ENCODE measurements at regions not wholly inside any gene's neighbourhood (a gene's known extent, or its start where the extent isn't known, plus 50 kb on each side); places are given as distances from the start of the nearest gene placed in this dataset.

GRCh38 chr10:3347413-3348182, 175.0 kb upstream of the PITRM1 start:
- Histone ChIP-seq H3K9me2 (no peaks in the 10 kb centered on the region), H3K27ac (ENCODE audit: low read depth in 2 of 2, low read length in 1 of 2) (peak overlapping the region in 1 of 2 experiments; percentile 54; a peak in 2 of 4 replicates), H2AFZ (ENCODE audit: low read depth) (no peak overlapping the region), H3K79me2 (ENCODE audit: insufficient read depth) (no peaks in the 10 kb centered on the region), H3K36me3 (replicated peaks in 1 of 2; ENCODE audit: control insufficient read depth in 1 of 2, insufficient read depth in 2 of 2, low read length in 1 of 2) (no peaks in the 10 kb centered on the region), H3K4me1 (ENCODE audit: control insufficient read depth in 1 of 2, insufficient read depth in 2 of 2, low read depth in 1 of 2, low read length in 1 of 2) (peaks cover 0 to 11% of the 10 kb centered on the region in 2 experiments; a peak in 1 of 4 replicates), H3K4me3 (ENCODE audit: low read depth in 2 of 2, low read length in 1 of 2) (no peak overlapping the region), H3K9ac (no peak overlapping the region), H3K4me2 (no peak overlapping the region), H4K20me1 (ENCODE audit: insufficient read depth) (no peaks in the 10 kb centered on the region), H3F3A (replicated peaks; ENCODE audit: insufficient read depth) (no peaks in the 10 kb centered on the region), H3K27me3 (ENCODE audit: insufficient read depth) (no peaks in the 10 kb centered on the region), H3K9me3 (no peaks in the 10 kb centered on the region)
- ChIA-PET CTCF (interaction anchor here (0.9 to 1.8 kb wide), 4 partner anchors 10 to 108 kb away, joined by 3 to 4 read pairs (median 4); no protein-coding TSS in a partner anchor), POLR2A (no interaction called here)
- WGBS (ENCODE audit: low lambda C conversion rate): 55% methylated on average over 12 of the region's 12 CpGs
- no peak for TF ChIP-seq IRF3 (IDR thresholded peaks at IDR 0.05; ENCODE audit: low read depth, low read length)
- no peak for TF ChIP-seq NFIC (IDR thresholded peaks at IDR 0.05; ENCODE audit: borderline replicate concordance)
- TF ChIP-seq TCF12 (IDR thresholded peaks at IDR 0.05): peak; percentile 44; the same call in 1 of the 2 replicates
- TF ChIP-seq JUND (IDR thresholded peaks at IDR 0.05): no peak
- no peak for TF ChIP-seq RFX5 (IDR thresholded peaks at IDR 0.05; ENCODE audit: low read length)
- TF ChIP-seq FOXM1 (IDR thresholded peaks at IDR 0.05; ENCODE audit: low read depth): no peak
- DNase-seq: no peak

- H3K27ac ChIP-seq (ENCODE audit: low read depth in 2 of 2, low read length in 1 of 2): no peak overlapping the region; a peak in 1 of 4 replicates
- H3K36me3 ChIP-seq (replicated peaks in 1 of 2; ENCODE audit: control insufficient read depth in 1 of 2, insufficient read depth in 2 of 2, low read length in 1 of 2): no peaks in the 10 kb centered on the region
- no peak overlapping the region for H3K4me3 ChIP-seq (ENCODE audit: low read depth in 2 of 2, low read length in 1 of 2)
- H3K4me1 ChIP-seq (ENCODE audit: control insufficient read depth in 1 of 2, insufficient read depth in 2 of 2, low read depth in 1 of 2, low read length in 1 of 2): peaks cover 0 to 11% of the 10 kb centered on the region in 2 experiments; a peak in 1 of 4 replicates
- TF ChIP-seq NFIC (IDR thresholded peaks at IDR 0.05; ENCODE audit: borderline replicate concordance) (no peak), JUND (IDR thresholded peaks at IDR 0.05) (no peak), ELF1 (IDR thresholded peaks at IDR 0.05) (no peak), TEAD4 (IDR thresholded peaks at IDR 0.05; ENCODE audit: borderline replicate concordance, insufficient read depth) (no peak), RCOR1 (IDR thresholded peaks at IDR 0.05; ENCODE audit: low read length) (no peak), MXI1 (IDR thresholded peaks at IDR 0.05; ENCODE audit: low read depth, low read length) (no peak), YY1 (IDR thresholded peaks at IDR 0.05; ENCODE audit: low read depth) (no peak), GABPA (IDR thresholded peaks at IDR 0.05; ENCODE audit: low read depth) (no peak), FOXJ3 (CRISPR knock-in tag; IDR thresholded peaks at IDR 0.05) (no peak), CHD2 (IDR thresholded peaks at IDR 0.05; ENCODE audit: low read length, partially characterized antibody) (no peak), MEF2A (IDR thresholded peaks at IDR 0.05; ENCODE audit: borderline replicate concordance, low read depth) (no peak), FOXM1 (IDR thresholded peaks at IDR 0.05; ENCODE audit: low read depth) (no peak), CTCF (IDR thresholded peaks at IDR 0.05) (no peak), POLR2AphosphoS5 (IDR thresholded peaks at IDR 0.05; ENCODE audit: low read depth, low read length) (no peak)
- TF ChIP-seq, protein P1, sequence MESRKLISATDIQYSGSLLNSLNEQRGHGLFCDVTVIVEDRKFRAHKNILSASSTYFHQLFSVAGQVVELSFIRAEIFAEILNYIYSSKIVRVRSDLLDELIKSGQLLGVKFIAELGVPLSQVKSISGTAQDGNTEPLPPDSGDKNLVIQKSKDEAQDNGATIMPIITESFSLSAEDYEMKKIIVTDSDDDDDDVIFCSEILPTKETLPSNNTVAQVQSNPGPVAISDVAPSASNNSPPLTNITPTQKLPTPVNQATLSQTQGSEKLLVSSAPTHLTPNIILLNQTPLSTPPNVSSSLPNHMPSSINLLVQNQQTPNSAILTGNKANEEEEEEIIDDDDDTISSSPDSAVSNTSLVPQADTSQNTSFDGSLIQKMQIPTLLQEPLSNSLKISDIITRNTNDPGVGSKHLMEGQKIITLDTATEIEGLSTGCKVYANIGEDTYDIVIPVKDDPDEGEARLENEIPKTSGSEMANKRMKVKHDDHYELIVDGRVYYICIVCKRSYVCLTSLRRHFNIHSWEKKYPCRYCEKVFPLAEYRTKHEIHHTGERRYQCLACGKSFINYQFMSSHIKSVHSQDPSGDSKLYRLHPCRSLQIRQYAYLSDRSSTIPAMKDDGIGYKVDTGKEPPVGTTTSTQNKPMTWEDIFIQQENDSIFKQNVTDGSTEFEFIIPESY (IDR thresholded peaks at IDR 0.05; ENCODE audit: borderline replicate concordance, low read depth): no peak
- TF ChIP-seq, protein P2, sequence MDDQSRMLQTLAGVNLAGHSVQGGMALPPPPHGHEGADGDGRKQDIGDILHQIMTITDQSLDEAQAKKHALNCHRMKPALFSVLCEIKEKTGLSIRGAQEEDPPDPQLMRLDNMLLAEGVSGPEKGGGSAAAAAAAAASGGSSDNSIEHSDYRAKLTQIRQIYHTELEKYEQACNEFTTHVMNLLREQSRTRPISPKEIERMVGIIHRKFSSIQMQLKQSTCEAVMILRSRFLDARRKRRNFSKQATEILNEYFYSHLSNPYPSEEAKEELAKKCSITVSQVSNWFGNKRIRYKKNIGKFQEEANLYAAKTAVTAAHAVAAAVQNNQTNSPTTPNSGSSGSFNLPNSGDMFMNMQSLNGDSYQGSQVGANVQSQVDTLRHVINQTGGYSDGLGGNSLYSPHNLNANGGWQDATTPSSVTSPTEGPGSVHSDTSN (IDR thresholded peaks at IDR 0.05): no peak
- no peaks in the 10 kb centered on the region for H3K9me3 ChIP-seq
- no peaks in the 10 kb centered on the region for H3K79me2 ChIP-seq (ENCODE audit: insufficient read depth)
- no peaks in the 10 kb centered on the region for H3F3A ChIP-seq (replicated peaks; ENCODE audit: insufficient read depth)
- no peak overlapping the region for H2AFZ ChIP-seq (ENCODE audit: low read depth)
- CTCF ChIA-PET: no interaction called here
- H4K20me1 ChIP-seq (ENCODE audit: insufficient read depth): no peaks in the 10 kb centered on the region
- no peak overlapping the region for H3K4me2 ChIP-seq
- DNase-seq: no peak
- no peaks in the 10 kb centered on the region for H3K27me3 ChIP-seq (ENCODE audit: insufficient read depth)
- H3K9ac ChIP-seq: no peak overlapping the region
- POLR2A ChIA-PET: no interaction called here
- 93% methylated on average over 10 of the region's 10 CpGs for WGBS (ENCODE audit: low lambda C conversion rate)
- H3K9me2 ChIP-seq: no peaks in the 10 kb centered on the region
Measured at GRCh38 chr10:3346851-3347250, 174.3 kb upstream of the PITRM1 start.

All from SK-N-SH (cell line).